ENCODE measurements at regions not wholly inside any gene's neighbourhood (a gene's known extent, or its start where the extent isn't known, plus 50 kb on each side); places are given as distances from the start of the nearest gene placed in this dataset.

DNA sequence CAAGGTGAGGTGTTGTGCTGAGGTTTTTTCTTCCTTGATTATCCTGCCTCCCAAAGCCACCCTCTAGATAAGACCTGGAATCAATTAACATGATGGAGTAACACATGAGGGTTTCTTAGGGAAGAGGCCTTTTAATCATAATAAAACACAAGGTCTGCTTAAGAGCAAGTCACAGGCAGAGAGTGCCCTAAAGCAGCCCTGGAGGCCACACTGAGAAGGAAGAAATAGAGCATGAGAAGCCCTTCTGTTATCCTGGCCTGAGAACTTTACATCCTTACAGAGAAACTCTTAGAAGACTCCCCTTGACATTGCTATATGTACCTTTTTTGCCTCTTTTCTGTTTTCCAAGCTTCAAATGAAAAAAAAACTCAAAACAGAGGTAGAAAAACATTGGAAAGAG lies 132.3 kb downstream of the CEP57L1 start:
- H3K27me3 ChIP-seq (ENCODE audit: insufficient read depth in 3 of 3, low read length in 2 of 3), result no peaks in the 10 kb centered on the region
- H3K4me3 ChIP-seq, result no peak overlapping the region
- no peak overlapping the region for H3K27ac ChIP-seq
- DNase-seq (no peak), ATAC-seq (no peak)
- H3K36me3 ChIP-seq (ENCODE audit: insufficient read depth in 1 of 2, low read depth in 1 of 2), result no peaks in the 10 kb centered on the region
- no peak for TF ChIP-seq CTCF (IDR thresholded peaks at IDR 0.05)
- H3K4me1 ChIP-seq, result peaks cover 18% of the 10 kb centered on the region
- intact Hi-C loops (cut with DNase I), result loop anchor here in 1 of 2 donors (5.0 kb wide), 1 partner anchor 65 kb away; no protein-coding TSS in a partner anchor
- no peaks in the 10 kb centered on the region for H3K9me3 ChIP-seq

GRCh38 chr6:109226353-109226752 lies 131.0 kb downstream of the CEP57L1 start:
- Histone ChIP-seq H3K27ac (no peak overlapping the region), H3K36me3 (ENCODE audit: insufficient read depth in 1 of 2, low read depth in 1 of 2) (no peaks in the 10 kb centered on the region), H3K27me3 (ENCODE audit: insufficient read depth in 3 of 3, low read length in 2 of 3) (no peaks in the 10 kb centered on the region), H3K9me3 (no peaks in the 10 kb centered on the region), H3K4me3 (no peak overlapping the region), H3K4me1 (peaks cover 24% of the 10 kb centered on the region)
- ATAC-seq, result no peak
- DNase-seq, result no peak
- intact Hi-C loops (cut with DNase I), result loop anchor here in 1 of 2 donors (5.0 kb wide), 1 partner anchor 66 kb away; no protein-coding TSS in a partner anchor
- TF ChIP-seq CTCF (IDR thresholded peaks at IDR 0.05), result no peak

DNA sequence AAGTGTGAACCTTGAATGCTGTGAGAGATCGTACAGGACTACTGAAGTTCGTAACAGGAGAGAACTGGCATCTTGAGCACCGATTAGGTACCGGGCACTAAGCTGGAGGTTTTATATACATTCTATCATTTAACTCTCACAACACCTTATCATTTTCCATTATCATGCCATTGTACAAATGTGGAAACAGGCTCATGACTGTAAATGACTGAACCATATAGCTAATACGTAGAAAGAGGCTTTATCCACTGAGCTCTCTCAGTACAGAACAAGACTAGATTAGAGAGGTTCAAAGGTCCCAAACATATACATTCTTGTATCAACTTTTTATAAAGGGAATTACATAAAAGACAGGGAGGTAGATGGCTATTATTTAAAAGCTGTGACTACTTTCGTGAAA lies 130.6 kb downstream of the CEP57L1 start:
- no peak for ATAC-seq
- 89 to 93% (median 93%) methylated on average over 6 of the region's 6 CpGs for WGBS, 3 donors
- Histone ChIP-seq H3K4me3 (no peak overlapping the region), H3K9me3 (no peaks in the 10 kb centered on the region), H3K27ac (peak overlapping the region; percentile 92), H3K4me1 (peaks cover 24% of the 10 kb centered on the region), H3K36me3 (ENCODE audit: insufficient read depth in 1 of 2, low read depth in 1 of 2) (no peaks in the 10 kb centered on the region), H3K27me3 (ENCODE audit: insufficient read depth in 3 of 3, low read length in 2 of 3) (no peaks in the 10 kb centered on the region)
- intact Hi-C loops (cut with DNase I), result loop anchor here in 1 of 2 donors (5.0 kb wide), 1 partner anchor 66 kb away; no protein-coding TSS in a partner anchor
- DNase-seq, result no peak
- no peak for TF ChIP-seq CTCF (IDR thresholded peaks at IDR 0.05)

DNA sequence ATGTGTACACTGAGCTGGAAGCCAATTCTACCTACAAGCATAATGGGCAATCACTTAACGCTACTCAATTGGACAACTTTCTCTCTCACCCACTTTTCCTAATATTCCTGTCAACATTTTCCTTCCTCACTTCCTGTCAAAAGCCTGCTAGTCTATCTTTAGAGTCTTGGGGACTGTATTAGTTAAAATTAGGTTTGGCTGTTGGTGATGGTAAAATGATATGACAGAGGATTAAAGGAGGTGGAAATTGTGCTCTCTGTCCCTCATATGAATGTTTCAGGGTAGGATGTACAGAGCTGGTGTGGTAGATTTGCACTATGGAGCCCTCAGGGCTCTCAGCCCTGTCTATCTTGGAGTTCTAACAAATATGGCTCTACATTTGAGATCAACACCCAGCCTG lies 129.7 kb downstream of the CEP57L1 start:
- H3K4me1 ChIP-seq, result peaks cover 24% of the 10 kb centered on the region
- ATAC-seq (peak; percentile 43 to 90 (median 82)), DNase-seq (no peak)
- H3K36me3 ChIP-seq (ENCODE audit: insufficient read depth in 1 of 2, low read depth in 1 of 2), result no peaks in the 10 kb centered on the region
- H3K4me3 ChIP-seq, result peak overlapping the region; percentile 24
- no peaks in the 10 kb centered on the region for H3K27me3 ChIP-seq (ENCODE audit: insufficient read depth in 3 of 3, low read length in 2 of 3)
- peak overlapping the region; percentile 92 for H3K27ac ChIP-seq
- WGBS, 3 donors, result 14 to 42% (median 22%) methylated on average over 1 of the region's 1 CpG
- no peaks in the 10 kb centered on the region for H3K9me3 ChIP-seq
- intact Hi-C loops (cut with DNase I), result loop anchor here in 1 of 2 donors (5.0 kb wide), 2 partner anchors 67 to 157 kb away; partner anchors contain the start of gene CD164
- TF ChIP-seq CTCF (IDR thresholded peaks at IDR 0.05), result no peak

All from psoas muscle (tissue), 7 donors.